HG02588 (cell line): ENCODE measurements at regions not wholly inside any gene's neighbourhood (a gene's known extent, or its start where the extent isn't known, plus 50 kb on each side); places are given as distances from the start of the nearest gene placed in this dataset.

Experiments
- ATAC-seq: cut with Tn5 transposase; IDR thresholded peaks from one replicate; pipeline ENCODE4 v1.9.1; 2021; ENCODE audit warnings: mild to moderate bottlenecking, moderate library complexity; ENCODE audit not compliant: unreplicated experiment

DNA sequence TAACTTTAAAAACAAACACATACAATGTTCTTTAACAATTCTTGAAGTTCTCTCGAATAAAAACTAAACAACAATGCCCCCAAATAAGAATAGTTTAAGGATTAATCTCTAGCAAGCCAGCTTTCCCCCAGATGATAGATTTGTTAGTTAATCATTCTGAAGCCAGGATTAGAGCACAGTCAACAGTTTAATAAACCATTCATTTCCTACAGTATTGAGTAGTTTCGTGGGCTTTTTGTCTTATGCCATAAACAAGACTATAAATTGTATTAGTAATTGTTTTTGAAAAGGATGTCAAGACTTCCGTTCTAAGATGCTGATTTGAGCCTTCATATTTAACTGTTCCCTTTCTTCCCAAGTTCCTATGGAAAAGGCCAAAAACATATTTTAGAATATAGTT is 136.6 kb downstream of the PIK3R1 start:
- ATAC-seq: no peak

DNA sequence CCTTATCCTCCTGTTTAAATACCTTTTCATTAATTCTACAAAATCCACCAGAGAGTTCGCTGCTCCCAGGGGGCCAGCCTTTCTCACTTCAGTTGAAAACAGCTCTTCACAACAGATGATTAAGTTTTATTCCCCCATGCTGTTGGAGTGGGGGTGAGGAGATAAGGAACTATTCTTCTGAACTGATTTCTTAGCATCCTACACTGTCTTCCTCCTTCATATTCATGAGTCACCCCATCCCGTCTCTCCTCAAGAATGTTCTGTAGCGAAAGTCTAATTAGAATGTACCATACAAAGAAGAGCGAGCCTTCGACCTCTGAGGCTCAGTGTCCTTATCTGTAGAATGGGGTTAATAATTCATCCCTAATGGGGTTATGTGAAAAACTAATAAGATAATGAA is 138.0 kb downstream of the PIK3R1 start:
- no peak for ATAC-seq

DNA sequence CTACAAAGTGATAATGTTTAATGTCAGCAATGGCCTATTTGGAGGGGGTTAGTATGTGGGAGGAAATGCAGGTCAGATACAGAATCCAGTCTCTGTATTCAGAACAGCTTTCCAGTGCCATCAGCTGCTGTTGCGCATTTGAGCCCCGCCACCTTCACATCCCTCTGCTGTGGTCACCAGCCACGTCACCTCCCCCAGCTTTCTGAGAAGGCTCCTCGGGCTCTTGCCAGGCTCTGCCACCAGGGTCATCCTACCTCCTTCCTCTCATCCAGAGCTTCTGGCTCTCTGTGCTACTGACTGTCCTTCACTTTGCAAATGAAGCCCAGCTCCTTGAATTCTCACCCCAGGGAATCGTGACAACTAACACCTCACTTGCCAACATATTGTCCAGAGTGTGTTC is 138.8 kb downstream of the PIK3R1 start:
- no peak for ATAC-seq

DNA sequence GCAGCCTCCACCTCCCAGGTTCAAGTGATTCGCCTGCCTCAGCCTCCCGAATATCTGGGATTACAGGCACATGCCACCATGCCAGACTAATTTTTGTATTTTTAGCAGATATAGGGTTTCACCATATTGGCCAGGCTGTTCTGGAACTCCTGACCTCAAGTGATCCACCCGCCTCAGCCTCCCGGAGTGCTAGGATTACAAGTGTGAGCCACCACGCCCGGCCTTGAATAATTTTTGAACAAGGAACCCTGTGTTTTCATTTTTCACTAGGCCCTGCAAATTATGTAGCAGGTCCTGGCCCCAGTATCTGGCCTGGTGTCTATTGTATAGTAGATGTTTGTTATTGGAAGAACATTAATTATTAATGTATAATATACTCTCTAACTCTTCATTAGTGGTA is 140.7 kb downstream of the PIK3R1 start:
- ATAC-seq: no peak

DNA sequence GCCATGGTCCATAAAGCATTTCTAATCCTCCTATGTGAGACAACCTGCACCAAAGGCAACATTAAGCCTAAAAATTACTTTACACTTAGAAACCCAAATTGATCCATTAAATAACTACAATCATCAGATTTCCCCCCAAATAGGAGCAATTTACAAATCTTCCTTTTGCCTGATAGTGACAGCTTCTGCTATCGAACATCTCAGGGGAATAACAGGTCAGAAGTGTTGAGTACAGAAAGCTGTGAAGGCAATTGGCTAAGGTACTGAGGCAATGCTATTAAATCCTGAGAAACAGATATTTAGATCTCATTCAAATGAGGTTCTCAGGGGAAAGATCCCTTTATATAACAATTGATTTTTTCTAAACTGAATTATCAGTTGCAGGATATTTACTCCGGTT is 141.1 kb downstream of the PIK3R1 start:
- no peak for ATAC-seq

DNA sequence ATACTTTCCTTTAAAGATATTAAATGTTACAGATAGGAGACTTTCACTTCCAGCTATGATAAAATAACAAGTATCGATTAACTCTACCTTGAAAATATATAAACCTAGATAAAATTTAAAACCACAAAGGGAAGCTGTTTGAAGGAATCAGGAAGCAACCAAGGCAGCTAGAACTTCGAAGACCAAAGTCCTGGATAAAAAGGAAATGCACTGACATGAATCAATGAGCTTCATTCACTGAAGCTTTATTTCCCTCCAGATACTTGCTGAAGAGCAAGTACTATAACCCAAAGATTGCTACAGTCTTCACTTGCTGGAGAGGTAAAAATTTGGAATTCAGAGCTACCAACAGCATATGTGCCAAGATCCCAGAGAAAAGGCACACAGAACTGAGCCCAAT is 144.1 kb downstream of the PIK3R1 start:
- no peak for ATAC-seq

DNA sequence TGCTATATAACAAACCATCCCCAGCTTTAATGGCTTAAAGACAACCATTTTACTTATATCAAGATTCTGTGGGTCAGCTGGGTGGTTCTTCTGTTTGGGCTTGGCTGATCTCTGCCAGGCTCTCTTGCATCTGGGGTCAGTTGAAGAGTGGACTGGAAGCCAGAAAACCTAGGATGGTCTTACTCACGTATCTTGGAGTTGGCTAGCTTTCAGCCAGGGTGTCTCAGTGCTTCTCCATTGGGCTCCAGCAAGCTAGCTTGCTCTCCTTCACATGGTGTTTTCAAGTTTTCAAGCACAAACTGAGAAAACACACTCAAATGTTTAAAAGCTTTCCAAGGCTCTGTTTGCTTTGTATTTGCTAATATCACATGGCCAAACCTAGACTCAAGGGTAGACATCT is 146.8 kb downstream of the PIK3R1 start:
- no peak for ATAC-seq

DNA sequence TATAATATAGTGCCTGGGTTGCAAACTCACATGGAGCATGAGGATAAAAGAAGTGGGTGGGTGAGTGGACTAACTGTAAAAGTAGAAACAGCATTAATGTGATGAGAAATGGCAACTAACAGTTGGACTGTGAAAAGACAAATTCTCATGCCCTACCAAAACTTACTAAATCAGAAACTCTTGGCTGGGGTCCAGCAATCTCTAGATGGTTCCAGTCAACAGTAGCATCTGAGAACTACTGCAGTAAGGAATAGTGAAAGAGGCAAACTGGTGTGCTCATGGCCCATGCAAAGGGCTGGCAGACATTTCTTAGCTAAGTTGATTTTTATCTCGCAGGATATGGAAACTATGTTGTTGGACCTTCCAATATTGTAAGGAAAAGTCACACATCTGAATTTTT is 150.3 kb downstream of the PIK3R1 start:
- no peak for ATAC-seq

DNA sequence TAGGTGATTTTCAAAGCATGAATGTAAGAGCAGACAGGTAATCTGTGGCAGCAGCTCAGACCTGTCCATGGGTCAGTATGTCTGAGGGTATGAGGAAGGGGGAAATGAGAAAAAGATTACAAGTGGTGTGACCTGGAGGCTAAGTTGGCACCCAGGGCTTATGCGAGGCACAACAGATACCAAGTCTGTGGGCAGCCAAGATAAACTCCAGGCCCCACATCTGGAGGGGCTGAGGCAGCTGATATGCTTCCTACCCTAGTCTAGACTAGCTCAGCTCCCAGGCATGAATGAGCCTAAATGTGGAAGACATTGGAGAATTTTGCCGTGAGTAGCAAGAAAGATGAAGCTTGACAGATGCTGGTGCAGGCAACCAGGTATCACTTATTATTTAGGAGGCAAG is 151.7 kb downstream of the PIK3R1 start:
- ATAC-seq: no peak

DNA sequence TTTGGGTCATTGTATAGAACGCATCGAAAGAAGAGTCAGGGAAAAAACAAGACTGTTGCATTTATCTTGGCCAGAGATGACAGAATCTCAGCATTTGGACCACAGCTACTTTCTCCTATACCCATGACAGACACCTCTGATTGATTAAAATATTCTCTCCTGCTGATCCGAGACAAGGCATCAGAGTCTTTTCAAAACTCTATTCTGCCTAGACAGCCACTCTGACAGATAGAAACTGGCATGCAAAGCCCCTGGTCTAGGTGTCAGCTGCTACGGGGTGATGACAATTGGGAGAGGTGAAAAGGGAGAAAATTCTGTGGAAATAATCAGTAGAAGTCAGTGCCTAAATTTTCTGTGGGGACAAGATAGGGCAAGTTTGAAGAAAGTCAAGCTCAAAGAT is 152.2 kb downstream of the PIK3R1 start:
- ATAC-seq: no peak

DNA sequence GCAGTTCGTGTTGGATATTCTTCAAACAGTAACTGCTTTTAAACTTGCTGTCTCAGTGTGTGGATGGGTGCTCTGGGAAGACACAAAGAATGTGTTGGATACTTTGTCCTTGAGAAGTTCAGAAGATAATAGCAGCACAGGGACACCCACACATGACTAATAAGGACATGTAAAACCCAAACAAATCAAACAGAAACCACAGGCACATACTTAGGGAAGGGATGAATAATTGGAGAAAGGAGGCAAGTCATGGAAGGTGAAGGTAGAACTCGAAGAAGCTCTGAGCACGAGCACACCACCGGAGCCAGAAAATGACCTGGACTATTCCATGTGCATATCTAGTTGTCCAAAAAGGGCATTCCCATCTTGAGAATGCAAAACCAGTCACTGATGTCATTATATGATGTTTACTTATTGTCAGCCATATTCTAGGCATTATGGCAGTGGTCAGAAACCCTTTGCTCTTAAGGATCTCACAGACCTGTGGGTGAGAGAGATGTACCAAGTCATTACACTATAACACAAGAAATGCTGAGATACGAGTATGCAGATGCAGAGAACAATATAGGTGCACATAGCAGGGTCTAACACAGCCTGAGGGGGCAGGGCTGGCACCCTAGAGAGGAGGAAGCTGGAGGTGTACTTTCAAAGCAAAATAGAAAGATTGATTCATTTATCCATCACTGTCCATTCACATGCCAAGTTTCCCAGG is 152.9 kb downstream of the PIK3R1 start:
- no peak for ATAC-seq

DNA sequence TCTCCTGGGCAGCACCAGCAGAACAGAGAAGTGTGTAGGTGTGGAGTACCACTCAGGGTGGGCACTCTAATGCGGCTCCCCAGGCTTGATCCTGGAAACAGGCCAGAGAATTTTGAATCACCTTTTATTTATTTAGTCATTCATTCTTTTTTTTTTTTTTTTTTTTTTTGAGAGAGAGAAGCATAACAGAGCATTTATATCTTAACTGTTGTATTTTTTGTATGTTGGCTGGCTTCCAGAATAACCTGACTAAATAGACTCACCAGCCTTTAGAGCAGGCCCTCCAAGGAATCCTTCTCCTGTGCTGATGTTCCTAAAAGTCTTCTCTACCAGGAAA is 153.4 kb downstream of the PIK3R1 start:
- no peak for ATAC-seq

DNA sequence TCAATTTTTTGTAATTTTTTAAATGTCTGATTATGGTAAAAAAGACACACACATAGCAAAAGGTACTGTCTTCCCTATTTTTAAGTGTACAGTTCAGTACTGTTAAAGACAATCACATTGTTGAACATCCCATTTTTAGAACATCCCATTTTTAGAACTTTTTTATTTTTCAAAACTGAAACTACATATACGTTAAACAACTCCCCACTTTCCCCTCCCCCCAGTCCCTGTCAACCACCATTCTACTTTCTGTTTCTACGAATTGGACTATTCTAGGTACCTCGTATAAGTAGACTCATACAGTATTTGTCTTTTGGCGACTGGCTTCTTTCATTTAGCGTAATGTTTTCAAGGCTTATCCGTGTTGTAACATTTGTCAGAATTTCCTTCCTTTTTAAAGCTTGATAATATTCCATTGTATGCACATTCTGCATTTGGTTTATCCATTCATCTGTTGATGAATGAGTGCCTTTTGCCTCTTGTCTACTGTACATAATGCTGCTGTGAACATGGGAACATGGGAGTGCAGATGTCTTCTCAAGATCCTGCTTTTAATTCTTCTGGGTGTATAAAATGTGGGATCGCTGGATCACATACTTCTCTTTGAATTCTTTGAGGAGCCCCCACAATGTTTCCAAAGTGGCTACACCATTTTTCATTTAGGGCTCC is 154.0 kb downstream of the PIK3R1 start:
- peak; percentile 77 for ATAC-seq

DNA sequence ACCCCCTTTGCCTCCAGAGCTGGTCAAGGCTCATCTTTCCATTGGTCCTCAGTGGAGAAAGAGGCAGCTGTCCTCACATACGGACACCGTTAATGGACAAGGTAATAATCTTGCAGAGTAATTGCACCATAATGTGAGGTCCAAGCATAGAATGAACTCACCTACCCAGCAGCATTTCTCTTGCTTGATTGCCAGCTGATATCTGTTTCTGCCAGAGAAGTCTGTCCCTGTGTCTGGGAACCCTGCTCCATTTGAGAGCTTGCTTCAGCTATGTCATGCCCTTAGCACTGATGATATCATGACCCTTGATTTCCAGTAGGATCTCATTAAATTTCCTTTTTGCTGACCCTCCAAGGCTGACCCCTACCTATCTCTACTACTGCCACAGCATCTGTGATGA is 154.6 kb downstream of the PIK3R1 start:
- no peak for ATAC-seq

DNA sequence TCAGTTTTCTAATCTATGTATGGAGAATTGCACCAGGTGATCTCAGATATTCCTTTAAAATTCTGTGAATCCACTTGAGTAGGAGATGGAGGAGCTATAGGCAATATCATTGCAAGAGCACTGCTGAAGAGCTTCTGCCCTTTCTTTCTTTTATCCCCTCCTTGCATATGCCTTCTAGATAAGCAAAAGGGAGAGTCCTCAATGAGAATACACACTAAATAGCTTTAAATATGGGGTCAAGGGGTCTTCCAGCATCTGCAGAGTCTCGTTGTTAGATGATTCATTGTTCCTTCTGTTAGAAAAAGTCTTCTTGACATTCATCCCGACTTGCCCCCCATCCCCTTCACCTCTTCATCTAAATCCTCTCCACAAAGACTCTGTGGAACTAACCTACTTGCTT is 156.1 kb downstream of the PIK3R1 start:
- ATAC-seq: no peak

DNA sequence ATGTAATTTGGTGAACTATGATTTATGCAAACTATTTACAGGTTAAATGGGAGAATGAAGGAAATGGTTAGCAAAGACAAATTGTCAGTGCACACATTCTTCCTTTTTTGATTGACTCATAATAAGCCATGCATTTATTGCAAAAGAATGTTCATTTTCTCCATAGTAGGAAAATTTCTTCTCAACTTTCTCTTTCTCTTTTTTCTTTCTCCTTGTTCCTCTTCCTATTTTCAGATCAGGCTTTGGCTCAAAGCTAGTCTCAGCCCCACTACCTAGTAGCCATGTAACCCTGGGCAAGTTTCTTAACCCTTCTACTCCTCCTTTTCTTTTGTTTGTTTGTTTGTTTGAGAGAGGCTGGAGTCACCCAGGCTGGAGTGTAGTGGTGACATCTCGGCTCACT is 156.6 kb downstream of the PIK3R1 start:
- no peak for ATAC-seq

DNA sequence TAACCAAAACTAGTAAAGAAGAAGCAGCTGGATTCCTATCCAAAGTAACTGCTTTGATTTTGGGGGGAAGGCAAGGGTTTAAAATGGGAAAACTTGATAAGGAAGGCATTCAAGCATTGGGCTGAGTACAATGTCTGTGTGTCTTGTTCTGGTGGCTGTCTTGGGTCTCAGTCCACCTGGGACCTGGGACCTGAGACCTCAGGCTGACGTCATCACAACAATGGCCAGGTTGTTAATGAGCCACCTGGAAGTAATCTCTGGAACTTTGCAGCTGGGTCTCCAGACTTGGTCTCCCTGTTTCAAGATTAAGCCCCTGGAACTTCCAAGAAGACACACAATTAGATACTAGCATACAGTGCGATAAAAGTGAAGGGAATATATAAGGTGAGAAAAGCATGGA is 157.5 kb downstream of the PIK3R1 start:
- ATAC-seq: no peak

DNA sequence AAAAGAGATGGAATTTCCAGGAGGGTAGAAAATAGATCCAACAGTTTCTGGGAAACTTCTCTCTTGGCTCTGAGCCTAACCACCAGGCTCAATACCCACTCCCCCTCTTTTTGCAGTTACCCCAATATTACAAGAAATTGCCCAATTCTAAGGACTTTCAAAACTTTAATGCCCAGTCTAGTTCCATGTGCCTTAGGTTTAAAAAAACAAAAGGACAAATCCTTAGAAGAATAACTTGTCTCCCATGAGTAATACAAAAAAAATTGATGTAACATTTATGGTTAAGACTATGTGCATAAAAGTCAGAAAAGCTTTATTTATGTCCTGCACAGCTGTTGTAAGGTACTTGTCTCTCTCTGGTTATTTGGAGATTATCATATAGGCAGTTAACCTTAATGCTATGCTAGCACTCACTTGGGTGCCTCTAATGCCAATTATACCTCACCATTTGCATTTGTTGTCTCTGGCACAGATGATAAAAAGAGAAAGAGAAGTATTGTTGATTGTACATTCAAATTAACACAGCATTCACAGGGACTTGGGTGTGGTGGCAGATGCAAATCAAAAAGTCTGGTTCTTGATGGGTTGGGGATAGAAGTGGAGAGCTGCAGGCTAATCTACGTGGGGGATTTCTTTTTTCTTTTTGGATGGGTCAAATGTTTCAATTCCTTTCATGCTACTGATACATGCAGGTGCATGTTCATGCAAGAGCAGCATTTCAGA is 159.4 kb downstream of the PIK3R1 start:
- peak; percentile 53 for ATAC-seq

DNA sequence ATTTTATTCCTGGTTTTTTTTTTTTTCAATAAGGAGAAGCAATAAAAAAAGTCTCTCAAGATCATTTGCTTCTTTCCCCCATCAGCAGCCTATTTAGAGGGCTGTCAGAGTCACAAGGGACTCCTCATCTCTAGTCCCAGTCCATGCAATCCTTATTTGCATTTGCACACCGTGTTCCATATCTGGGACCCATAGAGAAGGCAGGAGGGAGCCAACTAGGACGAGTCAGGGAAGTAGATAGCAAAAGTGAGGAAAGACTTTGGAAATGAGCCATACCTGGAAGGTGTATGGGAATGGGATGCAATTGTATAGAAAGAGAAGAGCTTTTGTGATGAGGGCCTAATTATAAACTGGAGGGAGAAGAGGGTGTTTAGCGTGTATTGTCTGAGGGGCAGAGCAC is 160.0 kb downstream of the PIK3R1 start:
- no peak for ATAC-seq

DNA sequence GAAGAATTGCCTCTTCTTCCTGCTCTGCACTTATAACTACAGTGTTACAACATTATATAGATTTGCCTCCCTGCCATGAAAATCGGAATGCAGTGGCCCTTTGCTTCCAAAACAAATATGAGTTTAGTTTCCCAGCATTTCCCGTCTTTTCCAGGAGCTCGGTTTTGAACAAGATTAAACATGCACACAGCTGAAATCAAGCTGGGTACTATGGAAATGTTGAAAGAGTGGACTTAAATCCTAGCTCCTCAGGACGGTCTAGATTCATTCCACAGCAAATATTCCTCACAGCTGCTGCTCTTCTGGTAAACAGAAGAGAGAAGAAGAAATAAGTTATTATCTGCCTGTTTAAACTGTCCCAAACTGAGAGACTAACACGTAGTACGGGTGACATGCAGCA is 161.4 kb downstream of the PIK3R1 start:
- no peak for ATAC-seq

DNA sequence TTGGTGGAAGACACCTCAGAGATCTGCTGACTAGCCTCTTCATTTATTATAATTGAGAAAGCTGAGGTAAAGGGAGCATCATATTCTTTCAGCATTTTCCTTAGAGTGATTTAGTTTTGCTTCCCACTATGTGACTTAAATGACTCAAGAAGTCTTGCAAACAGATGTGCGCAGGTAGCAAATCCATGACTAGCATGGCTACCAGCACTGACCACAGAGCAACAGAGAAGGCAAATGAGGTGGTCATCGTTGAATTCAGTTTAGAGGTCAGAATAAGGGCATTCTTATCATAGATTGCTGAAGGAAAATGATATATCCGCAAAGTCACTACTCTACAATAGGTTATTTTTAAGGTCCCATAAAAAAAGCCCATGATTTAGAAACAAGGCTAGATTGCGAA is 162.2 kb downstream of the PIK3R1 start:
- ATAC-seq: no peak

DNA sequence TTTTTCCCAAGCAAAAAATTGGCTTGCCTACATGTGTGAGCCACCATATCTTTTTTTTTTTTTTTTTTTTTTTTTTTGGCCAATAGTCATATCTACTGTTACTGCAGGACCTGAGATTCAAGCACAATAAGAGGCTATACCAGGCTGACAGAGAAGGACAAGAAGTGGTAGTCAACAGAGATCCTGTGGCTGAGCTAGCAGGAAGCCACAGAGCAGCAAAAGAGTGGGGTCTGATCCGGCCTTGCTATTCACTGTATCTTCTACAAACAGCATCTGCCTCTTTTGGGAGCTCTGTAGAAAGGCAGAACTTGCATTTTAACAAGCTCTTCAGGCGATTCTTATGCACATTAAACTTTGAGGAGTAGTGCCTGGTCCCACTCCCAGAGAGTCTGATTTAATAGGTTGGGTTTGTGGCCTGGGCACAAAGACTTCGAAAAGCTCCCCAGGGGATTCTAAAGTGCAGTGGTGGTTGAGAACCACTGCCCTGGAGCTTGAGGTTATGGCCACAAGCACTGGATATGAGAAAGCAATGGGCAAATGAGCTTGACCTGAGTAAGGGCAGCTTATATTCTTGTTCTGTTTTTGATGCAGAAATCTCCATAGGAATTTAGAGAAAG is 162.8 kb downstream of the PIK3R1 start:
- ATAC-seq: peak; percentile 83
